Inflammatory macrophage treated with lipopolysaccharide for 4 hours (primary cell): ENCODE measurements at regions not wholly inside any gene's neighbourhood (a gene's known extent, or its start where the extent isn't known, plus 50 kb on each side); places are given as distances from the start of the nearest gene placed in this dataset.

Experiments
- DNase-seq: peaks from one replicate; pipeline ENCODE4 v3.0.0-alpha.2; 2020

- no peak for DNase-seq
These were observed 165.0 kb upstream of the GPR26 start for GRCh38 chr10:123501148-123501547.

DNA sequence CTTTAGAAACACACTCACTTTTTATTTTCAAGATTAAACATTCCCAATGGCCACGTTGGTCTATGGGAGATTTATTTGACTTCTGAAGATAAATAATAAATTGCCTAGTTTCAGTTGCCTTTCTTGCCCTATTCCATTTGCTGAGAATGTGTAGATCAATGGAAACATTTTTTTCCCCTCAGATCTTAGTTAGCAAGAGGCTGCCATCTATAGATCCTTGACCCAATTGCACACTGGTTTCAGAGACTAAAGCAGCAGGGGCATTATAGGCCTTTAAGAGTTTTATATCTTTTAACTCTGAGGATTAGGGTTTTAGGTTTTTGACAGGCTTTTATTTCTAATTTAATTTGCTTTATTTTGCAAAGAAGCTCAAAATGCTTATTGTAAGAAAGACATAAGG, 163.2 kb upstream of the GPR26 start:
- DNase-seq: peak; percentile 15

DNA sequence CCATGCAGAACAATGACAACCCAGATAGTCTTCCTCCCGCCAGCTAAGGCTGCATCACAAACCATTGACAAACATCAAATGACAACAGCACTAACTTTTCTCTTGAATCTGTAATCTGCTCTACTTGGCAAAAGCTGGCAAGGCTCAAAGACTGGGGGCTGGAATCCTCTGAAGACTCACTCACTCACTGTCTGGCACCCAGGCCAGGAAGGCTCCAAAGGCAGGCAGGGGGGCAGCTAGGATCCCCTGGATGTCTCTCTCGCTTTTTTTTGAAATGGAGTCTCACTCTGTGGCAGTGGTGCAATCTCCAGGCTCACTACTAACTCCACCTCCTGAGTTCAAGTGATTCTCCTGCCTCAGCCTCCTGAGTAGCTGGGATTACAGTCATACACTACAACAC, 159.7 kb upstream of the GPR26 start:
- no peak for DNase-seq

DNA sequence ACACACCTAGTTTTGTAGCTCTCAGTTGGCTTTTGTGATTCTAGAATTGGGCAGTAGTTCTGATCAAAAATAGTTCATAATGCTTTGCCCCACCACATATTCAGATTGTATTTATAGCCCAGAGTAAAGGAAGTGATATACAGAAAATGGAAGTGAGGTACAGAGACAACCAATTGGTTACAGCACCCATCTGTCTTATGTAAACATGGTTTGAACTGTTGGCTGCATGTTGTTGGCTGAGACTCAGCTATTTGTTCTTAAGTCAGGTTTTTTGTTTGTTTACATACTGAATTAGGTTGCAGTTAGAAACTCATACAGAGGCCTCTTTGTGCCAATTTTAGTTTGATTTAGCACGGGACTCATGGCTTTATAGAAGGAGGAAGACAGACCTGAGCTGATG, 158.9 kb upstream of the GPR26 start:
- DNase-seq: no peak

- no peak for DNase-seq
These were observed 156.8 kb upstream of the GPR26 start for GRCh38 chr10:123509338-123509737.

- no peak for DNase-seq
These were observed 153.0 kb upstream of the GPR26 start for GRCh38 chr10:123512901-123513775.

GRCh38 chr10:123513870-123514269, 152.3 kb upstream of the GPR26 start:
- no peak for DNase-seq

GRCh38 chr10:123514996-123515395, 151.2 kb upstream of the GPR26 start:
- no peak for DNase-seq

DNA sequence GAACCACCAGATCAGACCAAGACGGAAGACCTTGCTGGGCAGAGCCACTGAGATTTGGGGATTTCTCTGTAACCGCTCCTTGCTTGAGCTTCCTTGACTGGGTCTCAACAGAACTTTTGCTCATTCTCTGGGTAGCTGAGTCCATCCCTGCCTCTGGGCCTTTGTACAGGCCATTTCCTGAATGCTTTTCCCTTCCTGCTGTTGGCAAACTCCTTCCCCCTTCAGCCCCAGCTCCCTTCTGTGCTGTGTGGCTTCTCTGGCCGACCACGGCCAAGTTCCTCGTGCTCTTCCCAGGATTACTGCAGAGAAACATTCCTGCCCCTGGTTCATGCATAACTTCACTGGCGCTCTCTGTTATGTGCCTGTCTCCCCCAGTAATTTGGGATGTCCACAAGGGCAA, 150.5 kb upstream of the GPR26 start:
- DNase-seq: no peak

- DNase-seq: no peak
These were observed 149.9 kb upstream of the GPR26 start for GRCh38 chr10:123516291-123516690.

DNA sequence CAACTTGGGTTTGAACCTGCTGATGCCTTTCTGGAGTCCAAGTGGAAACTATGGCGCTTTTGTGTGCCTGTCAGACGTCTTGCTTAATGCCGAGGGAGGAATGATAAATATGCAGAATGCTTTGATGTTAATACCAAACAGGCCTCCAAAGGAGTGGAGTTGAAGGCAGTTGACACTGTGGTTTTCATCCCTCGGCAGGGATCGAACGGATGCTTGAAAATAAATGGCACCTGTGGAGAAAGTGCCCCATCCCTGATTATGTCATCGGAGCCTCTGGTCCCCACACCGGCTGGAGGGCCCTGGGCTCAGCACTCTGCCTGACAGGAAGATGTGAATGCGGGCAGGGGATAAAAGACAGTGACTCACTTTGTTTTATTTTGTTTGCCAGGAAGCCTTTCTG, 148.7 kb upstream of the GPR26 start:
- no peak for DNase-seq

DNA sequence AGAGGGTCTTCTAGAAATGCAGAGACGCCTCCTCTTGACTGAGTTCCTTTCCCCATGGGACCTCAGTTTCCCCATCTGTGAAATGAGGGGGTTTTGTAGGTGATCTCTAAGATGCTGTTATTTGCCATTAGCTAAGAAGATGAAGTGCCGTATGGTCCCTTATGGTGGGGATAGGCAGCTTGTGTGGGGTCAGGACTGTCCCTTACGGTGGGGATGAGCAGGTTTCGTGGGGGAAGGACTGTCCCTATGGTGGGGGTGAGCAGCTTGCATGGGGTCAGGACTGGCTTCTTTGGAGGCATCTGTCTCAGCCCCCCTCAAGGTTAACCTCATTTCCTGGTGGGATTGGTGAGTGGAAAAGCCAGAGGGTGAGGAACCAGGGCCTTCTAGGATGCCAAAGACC, 148.3 kb upstream of the GPR26 start:
- no peak for DNase-seq

- no peak for DNase-seq
These were observed 147.4 kb upstream of the GPR26 start for GRCh38 chr10:123518765-123519164.

- DNase-seq: no peak
These were observed 146.3 kb upstream of the GPR26 start for GRCh38 chr10:123519861-123520260.

DNA sequence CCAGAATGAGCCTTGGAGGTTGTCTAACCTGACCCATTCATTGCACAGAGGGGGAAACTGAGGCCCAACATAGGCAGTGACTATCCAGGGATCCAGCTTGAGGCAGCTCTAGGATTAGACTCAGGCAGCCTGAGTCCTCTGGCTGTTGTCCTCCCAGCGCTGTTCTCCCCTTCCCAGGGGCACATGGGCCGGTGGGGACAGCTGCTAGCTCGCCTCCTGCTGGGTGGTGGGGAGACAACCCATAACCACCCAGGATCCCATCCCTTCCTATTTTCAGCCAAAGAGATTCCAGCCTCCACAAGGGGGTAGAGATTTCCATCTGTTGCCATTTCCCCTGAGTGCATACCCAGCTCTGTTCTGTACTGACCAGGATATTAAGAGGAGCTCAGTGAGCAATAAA, 145.1 kb upstream of the GPR26 start:
- no peak for DNase-seq

DNA sequence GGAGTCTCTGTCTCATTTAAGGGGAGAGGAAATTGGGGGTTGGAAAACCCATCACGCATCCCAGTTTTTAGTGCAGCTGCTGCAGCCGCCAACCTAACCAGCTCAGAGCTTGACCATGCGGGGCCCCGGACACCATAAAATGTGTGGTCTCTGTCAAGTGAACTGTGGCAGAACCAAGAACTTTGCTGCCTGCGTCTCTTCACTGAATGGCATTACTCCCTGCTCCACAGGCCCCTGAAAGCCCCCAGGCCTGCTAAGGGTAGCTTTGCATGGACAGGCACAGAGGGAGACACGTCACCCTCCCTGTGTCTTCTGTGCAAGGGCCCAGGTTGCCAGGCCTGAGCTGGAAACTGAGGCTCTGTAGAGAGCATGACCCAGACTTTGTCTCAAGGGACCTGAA, 144.6 kb upstream of the GPR26 start:
- DNase-seq: no peak

DNA sequence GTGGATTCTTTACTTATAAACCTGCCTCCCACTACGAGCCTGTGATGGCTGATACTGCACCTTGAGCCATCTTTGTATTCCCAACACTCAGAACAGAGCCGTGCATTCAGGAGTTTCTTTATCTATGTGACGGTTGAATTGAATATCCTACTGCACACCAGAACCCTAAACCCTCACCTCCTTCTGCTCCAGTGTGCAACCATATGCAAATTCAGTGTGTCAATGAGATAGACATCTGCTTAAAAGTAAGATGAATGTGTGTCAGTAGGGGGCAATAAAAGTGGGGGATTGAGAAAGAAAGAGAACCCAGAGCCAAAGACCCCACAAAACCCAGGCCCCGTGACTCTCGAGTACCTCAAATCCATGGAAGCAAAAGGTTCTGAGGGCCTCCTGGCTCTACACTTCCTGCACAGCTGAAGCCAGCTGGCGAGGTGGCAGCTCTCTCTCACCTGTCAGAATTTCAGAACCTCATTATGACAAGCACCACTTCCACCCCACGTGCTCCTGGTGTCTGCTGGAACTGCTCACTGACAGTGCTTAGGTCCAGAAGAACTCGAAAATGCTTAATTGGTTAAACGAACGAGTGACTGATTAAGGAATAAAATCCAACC, 143.3 kb upstream of the GPR26 start:
- no peak for DNase-seq

- no peak for DNase-seq
These were observed 142.3 kb upstream of the GPR26 start for GRCh38 chr10:123523833-123524232.

- DNase-seq: peak; percentile 34
These were observed 139.6 kb upstream of the GPR26 start for GRCh38 chr10:123526356-123527064.

DNA sequence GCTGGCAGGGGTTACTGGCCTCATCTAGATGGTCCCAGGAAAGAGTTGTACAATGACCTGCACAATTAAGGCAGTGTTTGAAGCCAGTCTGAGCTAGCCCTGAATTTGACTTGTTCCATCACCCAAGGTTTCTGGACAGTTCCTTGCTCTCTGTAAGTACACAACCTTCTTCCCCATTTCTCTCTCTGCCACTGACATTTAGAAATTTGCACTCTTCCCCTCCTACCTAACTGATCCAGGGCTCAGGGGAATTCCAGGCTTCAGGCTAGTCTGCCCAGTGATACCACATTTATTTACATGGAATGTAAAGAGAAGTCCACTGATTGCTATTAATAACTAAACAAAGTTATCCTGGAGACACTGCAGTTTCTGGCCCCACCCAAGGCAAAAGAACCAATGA, 139.0 kb upstream of the GPR26 start:
- peak; percentile 57 for DNase-seq

- DNase-seq: no peak
These were observed 136.9 kb upstream of the GPR26 start for GRCh38 chr10:123529146-123529760.

GRCh38 chr10:123530166-123530870, 135.8 kb upstream of the GPR26 start:
- no peak for DNase-seq

DNA sequence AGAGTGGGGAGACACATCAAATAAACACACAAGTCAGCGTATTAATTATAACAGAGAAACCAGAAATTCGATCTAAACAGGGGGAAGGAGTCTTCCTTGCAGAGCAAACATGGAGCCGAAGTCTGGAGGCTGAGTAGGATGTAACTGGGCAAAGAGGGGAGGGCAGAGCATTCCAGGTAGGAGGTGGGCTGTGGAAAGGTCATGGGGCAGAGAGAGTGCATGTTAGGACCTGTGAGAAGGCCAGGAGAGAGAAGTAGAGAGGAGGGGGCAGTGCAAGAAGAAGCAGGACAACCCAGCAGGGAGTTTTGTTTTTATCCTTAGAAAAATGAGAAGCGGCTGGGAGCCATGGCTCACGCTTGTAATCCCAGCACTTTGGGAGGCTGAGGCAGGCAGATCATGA, 130.8 kb upstream of the GPR26 start:
- no peak for DNase-seq
